A549 (cell line): ENCODE measurements at regions not wholly inside any gene's neighbourhood (a gene's known extent, or its start where the extent isn't known, plus 50 kb on each side); places are given as distances from the start of the nearest gene placed in this dataset.

ENCODE experiments used
- CTCF ChIP-seq: fragments of >200 bp; sonication (Bioruptor Twin); formaldehyde crosslinking; IDR thresholded peaks from 3 replicates; pipeline ENCODE4 v1.5.1; 2016
- EHF ChIP-seq: fragments of 250-450 bp; sonication (Bioruptor Pico); IDR thresholded peaks from 2 replicates; pipeline ENCODE4 v1.5.0; 2020; ENCODE audit warnings: mild to moderate bottlenecking
- EP300 ChIP-seq, 2 experiments: fragments of >200 bp; sonication (Bioruptor Twin); formaldehyde crosslinking; IDR thresholded peaks; 2 replicates in 1 of 2; 3 replicates in 1 of 2; pipeline ENCODE4 v1.6.1; 2016 to 2017
- HMGXB4 ChIP-seq: fragments of 250-450 bp; sonication (Bioruptor Pico); IDR thresholded peaks from 2 replicates; pipeline ENCODE4 v1.5.0; 2021; ENCODE audit warnings: mild to moderate bottlenecking, moderate library complexity, borderline replicate concordance
- HOXA7 ChIP-seq: fragments of 250-450 bp; sonication (Bioruptor Pico); IDR thresholded peaks from 2 replicates; pipeline ENCODE4 v1.5.0; 2020; ENCODE audit warnings: mild to moderate bottlenecking, moderate library complexity
- JUN ChIP-seq, 2 experiments: fragments of >200 bp; sonication (Bioruptor Twin); formaldehyde crosslinking; IDR thresholded peaks; 2 replicates in 1 of 2; 3 replicates in 1 of 2; pipeline ENCODE4 v1.6.1; 2016 to 2017
- KDM1A ChIP-seq: fragments of 200-600 bp; sonication (generic); IDR thresholded peaks from 2 replicates; pipeline ENCODE4 v1.6.1; 2016; ENCODE audit warnings: low read depth, mild to moderate bottlenecking
- NR3C1 ChIP-seq: fragments of >200 bp; sonication (Bioruptor Twin); formaldehyde crosslinking; IDR thresholded peaks from 3 replicates; pipeline ENCODE4 v1.6.1; 2017
- PBX3 ChIP-seq: IDR thresholded peaks from 2 replicates; pipeline ENCODE4 v1.6.1; 2012
- PHF8 ChIP-seq: fragments of 200-600 bp; sonication (generic); IDR thresholded peaks from 2 replicates; pipeline ENCODE4 v1.6.1; 2016; ENCODE audit warnings: low read depth, mild to moderate bottlenecking, antibody characterized with exemption, moderate library complexity, borderline replicate concordance
- RAD21 ChIP-seq, 2 experiments: fragments of >200 bp in 1 of 2; sonication (Bioruptor Twin) in 1 of 2; formaldehyde crosslinking in 1 of 2; IDR thresholded peaks in 1 of 2; conservative IDR thresholded peaks in 1 of 2; 2 replicates in 1 of 2; 3 replicates in 1 of 2; pipeline ENCODE4 v1.6.1; 2012 to 2018; ENCODE audit warnings: inconsistent platforms in 1 of 2
- RFX5 ChIP-seq: fragments of 450-650 bp; IDR thresholded peaks from 2 replicates; pipeline ENCODE4 v1.7.1; 2014; ENCODE audit warnings: antibody characterized with exemption, mild to moderate bottlenecking, moderate library complexity
- TF ChIP-seq, protein P1 (sequence below): fragments of 200-600 bp; sonication (generic); IDR thresholded peaks from 2 replicates; pipeline ENCODE4 v1.6.1; 2016; ENCODE audit warnings: antibody characterized with exemption, mild to moderate bottlenecking, moderate library complexity

- TF ChIP-seq NR3C1, result no peak
- TF ChIP-seq CTCF, result no peak
- TF ChIP-seq EHF (CRISPR knock-in tag), result no peak
- TF ChIP-seq EP300 (IDR thresholded peaks at IDR 0.05), result no peak
- TF ChIP-seq, protein P1, sequence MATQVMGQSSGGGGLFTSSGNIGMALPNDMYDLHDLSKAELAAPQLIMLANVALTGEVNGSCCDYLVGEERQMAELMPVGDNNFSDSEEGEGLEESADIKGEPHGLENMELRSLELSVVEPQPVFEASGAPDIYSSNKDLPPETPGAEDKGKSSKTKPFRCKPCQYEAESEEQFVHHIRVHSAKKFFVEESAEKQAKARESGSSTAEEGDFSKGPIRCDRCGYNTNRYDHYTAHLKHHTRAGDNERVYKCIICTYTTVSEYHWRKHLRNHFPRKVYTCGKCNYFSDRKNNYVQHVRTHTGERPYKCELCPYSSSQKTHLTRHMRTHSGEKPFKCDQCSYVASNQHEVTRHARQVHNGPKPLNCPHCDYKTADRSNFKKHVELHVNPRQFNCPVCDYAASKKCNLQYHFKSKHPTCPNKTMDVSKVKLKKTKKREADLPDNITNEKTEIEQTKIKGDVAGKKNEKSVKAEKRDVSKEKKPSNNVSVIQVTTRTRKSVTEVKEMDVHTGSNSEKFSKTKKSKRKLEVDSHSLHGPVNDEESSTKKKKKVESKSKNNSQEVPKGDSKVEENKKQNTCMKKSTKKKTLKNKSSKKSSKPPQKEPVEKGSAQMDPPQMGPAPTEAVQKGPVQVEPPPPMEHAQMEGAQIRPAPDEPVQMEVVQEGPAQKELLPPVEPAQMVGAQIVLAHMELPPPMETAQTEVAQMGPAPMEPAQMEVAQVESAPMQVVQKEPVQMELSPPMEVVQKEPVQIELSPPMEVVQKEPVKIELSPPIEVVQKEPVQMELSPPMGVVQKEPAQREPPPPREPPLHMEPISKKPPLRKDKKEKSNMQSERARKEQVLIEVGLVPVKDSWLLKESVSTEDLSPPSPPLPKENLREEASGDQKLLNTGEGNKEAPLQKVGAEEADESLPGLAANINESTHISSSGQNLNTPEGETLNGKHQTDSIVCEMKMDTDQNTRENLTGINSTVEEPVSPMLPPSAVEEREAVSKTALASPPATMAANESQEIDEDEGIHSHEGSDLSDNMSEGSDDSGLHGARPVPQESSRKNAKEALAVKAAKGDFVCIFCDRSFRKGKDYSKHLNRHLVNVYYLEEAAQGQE, result no peak
- TF ChIP-seq RFX5, result no peak
- TF ChIP-seq HOXA7, result no peak
- TF ChIP-seq PBX3, result no peak
- TF ChIP-seq PHF8, result no peak
- TF ChIP-seq JUN (IDR thresholded peaks at IDR 0.05), result no peak
- no peak for TF ChIP-seq KDM1A
- TF ChIP-seq HMGXB4, result no peak
- TF ChIP-seq RAD21 (conservative IDR thresholded peaks at IDR 0.05 in 1 of 2, IDR thresholded peaks at IDR 0.05 in 1 of 2), result no peak
These were observed 296.6 kb upstream of the MYOCD start for GRCh38 chr17:12369065-12369464.
